ENCODE measurements at regions not wholly inside any gene's neighbourhood (a gene's known extent, or its start where the extent isn't known, plus 50 kb on each side); places are given as distances from the start of the nearest gene placed in this dataset.

DNA sequence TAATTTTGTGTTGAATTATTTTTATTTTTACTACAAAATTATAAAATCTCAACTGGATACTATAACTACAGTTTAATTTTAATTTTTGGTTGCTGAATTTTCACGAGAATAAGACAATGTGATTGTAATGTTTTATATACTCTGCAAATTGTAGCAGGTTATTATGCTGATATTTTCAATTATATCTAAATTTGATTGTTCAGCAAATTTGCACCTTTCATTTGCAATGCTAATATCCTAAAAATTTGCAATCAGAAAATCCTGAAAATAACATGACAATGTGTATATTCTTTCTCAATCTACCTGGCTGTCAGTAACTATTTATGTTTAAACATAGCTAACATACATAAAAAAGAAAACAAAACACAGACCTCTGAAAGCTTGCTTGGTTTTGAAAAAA is 932.2 kb upstream of the LRFN5 start:
- TF ChIP-seq EZH2 (IDR thresholded peaks at IDR 0.05; ENCODE audit: low read length, missing control alignments) (no peak), CTCF (conservative IDR thresholded peaks at IDR 0.05 in 1 of 2, IDR thresholded peaks at IDR 0.05 in 1 of 2; ENCODE audit: low read depth in 1 of 2, low read length in 2 of 2) (no peak)
- no peak overlapping the region for H3K9ac ChIP-seq (ENCODE audit: insufficient read depth, low read length)
- no peak overlapping the region for H2AFZ ChIP-seq (ENCODE audit: low read length)
- H3K27ac ChIP-seq (ENCODE audit: insufficient read depth, low read length): no peak overlapping the region
- no peak for DNase-seq (ENCODE audit: low read depth in 2 of 2)
- H4K20me1 ChIP-seq (ENCODE audit: control insufficient read depth, extremely low read depth, insufficient read depth, low read length): no peaks in the 10 kb centered on the region
- no peak overlapping the region for H3K4me3 ChIP-seq (replicated peaks in 1 of 4; ENCODE audit: control extremely low read depth in 1 of 4, insufficient read depth in 1 of 4, low read depth in 3 of 4, low read length in 4 of 4)
- no peaks in the 10 kb centered on the region for H3K27me3 ChIP-seq (ENCODE audit: control insufficient read depth, insufficient read depth, low read length)
- no peak overlapping the region for H3K4me2 ChIP-seq (ENCODE audit: extremely low read depth, insufficient read depth, low read length)
- no peaks in the 10 kb centered on the region for H3K4me1 ChIP-seq (ENCODE audit: control insufficient read depth, extremely low read depth, insufficient read depth, low read length)
- H3K79me2 ChIP-seq (ENCODE audit: control insufficient read depth, insufficient read depth, low read length): no peaks in the 10 kb centered on the region
- no peaks in the 10 kb centered on the region for H3K9me3 ChIP-seq (ENCODE audit: control insufficient read depth, insufficient read depth, low read depth, low read length)
- no peaks in the 10 kb centered on the region for H3K36me3 ChIP-seq (ENCODE audit: control insufficient read depth, insufficient read depth, low read length)

DNA sequence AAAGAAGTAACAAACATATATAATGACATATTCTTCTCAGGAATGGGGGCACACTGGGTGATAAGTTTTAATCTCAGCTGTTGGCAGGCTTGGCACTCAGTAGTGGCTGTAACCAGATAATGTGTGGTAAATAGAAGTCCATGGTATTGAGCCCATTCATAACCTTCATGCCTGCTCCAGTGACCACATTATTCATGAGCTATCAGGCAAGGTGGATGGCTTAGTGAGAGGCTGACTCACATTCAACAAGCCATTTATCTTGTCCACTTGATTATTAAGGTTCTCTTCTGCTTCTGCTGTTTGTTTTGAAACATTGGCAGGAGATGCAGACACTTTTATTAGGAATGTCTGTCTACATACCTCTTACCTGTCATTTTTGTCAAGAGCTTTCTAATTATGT is 950.4 kb upstream of the LRFN5 start:
- no peaks in the 10 kb centered on the region for H3K36me3 ChIP-seq (ENCODE audit: control insufficient read depth, insufficient read depth, low read length)
- H4K20me1 ChIP-seq (ENCODE audit: control insufficient read depth, extremely low read depth, insufficient read depth, low read length): no peaks in the 10 kb centered on the region
- no peak for DNase-seq (ENCODE audit: low read depth in 2 of 2)
- H3K9me3 ChIP-seq (ENCODE audit: control insufficient read depth, insufficient read depth, low read depth, low read length): no peaks in the 10 kb centered on the region
- H3K4me2 ChIP-seq (ENCODE audit: extremely low read depth, insufficient read depth, low read length): no peak overlapping the region
- H3K9ac ChIP-seq (ENCODE audit: insufficient read depth, low read length): no peak overlapping the region
- TF ChIP-seq EZH2 (IDR thresholded peaks at IDR 0.05; ENCODE audit: low read length, missing control alignments) (no peak), CTCF (conservative IDR thresholded peaks at IDR 0.05 in 1 of 2, IDR thresholded peaks at IDR 0.05 in 1 of 2; ENCODE audit: low read depth in 1 of 2, low read length in 2 of 2) (no peak)
- H3K4me1 ChIP-seq (ENCODE audit: control insufficient read depth, extremely low read depth, insufficient read depth, low read length): no peaks in the 10 kb centered on the region
- H3K27me3 ChIP-seq (ENCODE audit: control insufficient read depth, insufficient read depth, low read length): no peaks in the 10 kb centered on the region
- no peak overlapping the region for H3K27ac ChIP-seq (ENCODE audit: insufficient read depth, low read length)
- H3K79me2 ChIP-seq (ENCODE audit: control insufficient read depth, insufficient read depth, low read length): no peaks in the 10 kb centered on the region
- H2AFZ ChIP-seq (ENCODE audit: low read length): no peak overlapping the region
- H3K4me3 ChIP-seq (replicated peaks in 1 of 4; ENCODE audit: control extremely low read depth in 1 of 4, insufficient read depth in 1 of 4, low read depth in 3 of 4, low read length in 4 of 4): no peak overlapping the region

DNA sequence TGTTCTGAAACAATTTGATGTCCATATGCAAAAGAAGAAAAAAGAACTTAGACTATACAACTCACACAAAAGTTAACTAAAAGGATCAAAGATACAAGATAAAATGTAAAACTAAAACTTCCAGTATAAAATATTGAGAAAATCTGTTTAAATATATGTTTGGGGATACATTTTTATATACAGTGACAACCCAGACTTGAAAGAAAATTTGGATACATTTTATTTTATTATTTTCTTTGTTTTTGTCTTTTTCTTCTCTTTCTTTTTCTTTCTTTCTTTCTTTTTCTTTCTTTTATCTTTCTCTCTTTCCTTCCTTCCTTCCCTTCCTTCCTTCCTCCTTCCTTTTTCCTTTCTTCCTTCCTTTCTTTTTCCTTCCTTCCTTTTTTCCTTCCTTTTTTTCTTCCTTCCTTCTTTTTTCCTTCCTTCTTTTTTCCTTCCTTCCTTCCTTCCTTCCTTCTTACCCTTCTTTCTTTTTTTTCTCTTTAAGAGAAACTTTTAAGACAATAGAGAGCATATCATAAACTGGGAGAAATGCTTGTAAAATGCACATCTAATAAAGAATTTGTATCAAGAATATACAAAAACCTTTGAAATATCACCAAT is 954.5 kb upstream of the LRFN5 start:
- no peaks in the 10 kb centered on the region for H4K20me1 ChIP-seq (ENCODE audit: control insufficient read depth, extremely low read depth, insufficient read depth, low read length)
- no peaks in the 10 kb centered on the region for H3K4me1 ChIP-seq (ENCODE audit: control insufficient read depth, extremely low read depth, insufficient read depth, low read length)
- DNase-seq (ENCODE audit: low read depth in 2 of 2): no peak
- no peaks in the 10 kb centered on the region for H3K27me3 ChIP-seq (ENCODE audit: control insufficient read depth, insufficient read depth, low read length)
- no peaks in the 10 kb centered on the region for H3K9me3 ChIP-seq (ENCODE audit: control insufficient read depth, insufficient read depth, low read depth, low read length)
- H3K36me3 ChIP-seq (ENCODE audit: control insufficient read depth, insufficient read depth, low read length): no peaks in the 10 kb centered on the region
- H3K4me2 ChIP-seq (ENCODE audit: extremely low read depth, insufficient read depth, low read length): no peak overlapping the region
- H3K4me3 ChIP-seq (replicated peaks in 1 of 4; ENCODE audit: control extremely low read depth in 1 of 4, insufficient read depth in 1 of 4, low read depth in 3 of 4, low read length in 4 of 4): no peak overlapping the region
- no peaks in the 10 kb centered on the region for H3K79me2 ChIP-seq (ENCODE audit: control insufficient read depth, insufficient read depth, low read length)
- H2AFZ ChIP-seq (ENCODE audit: low read length): no peak overlapping the region
- TF ChIP-seq EZH2 (IDR thresholded peaks at IDR 0.05; ENCODE audit: low read length, missing control alignments): no peak
- TF ChIP-seq CTCF (conservative IDR thresholded peaks at IDR 0.05 in 1 of 2, IDR thresholded peaks at IDR 0.05 in 1 of 2; ENCODE audit: low read depth in 1 of 2, low read length in 2 of 2): no peak
- H3K27ac ChIP-seq (ENCODE audit: insufficient read depth, low read length): no peak overlapping the region
- H3K9ac ChIP-seq (ENCODE audit: insufficient read depth, low read length): no peak overlapping the region

All from fibroblast of lung (primary cell).